B cell (primary cell): ENCODE measurements at regions not wholly inside any gene's neighbourhood (a gene's known extent, or its start where the extent isn't known, plus 50 kb on each side); places are given as distances from the start of the nearest gene placed in this dataset.

Experiments
- CTCF ChIP-seq: fragments of 200-600 bp; IDR thresholded peaks from one replicate; pipeline ENCODE4 v1.8.0; 2022; ENCODE audit warnings: antibody characterized with exemption, mild to moderate bottlenecking
- EZH2 ChIP-seq: IDR thresholded peaks from 2 replicates; pipeline ENCODE4 v1.6.1; 2012; ENCODE audit warnings: borderline replicate concordance, low read depth, mild to moderate bottlenecking, moderate library complexity, low read length; ENCODE audit not compliant: insufficient read depth, poor library complexity, severe bottlenecking

GRCh38 chr3:168497183-168497582, 401.5 kb upstream of the GOLIM4 start:
- no peak for TF ChIP-seq EZH2
- no peak for TF ChIP-seq CTCF
